ENCODE measurements at regions not wholly inside any gene's neighbourhood (a gene's known extent, or its start where the extent isn't known, plus 50 kb on each side); places are given as distances from the start of the nearest gene placed in this dataset.

DNA sequence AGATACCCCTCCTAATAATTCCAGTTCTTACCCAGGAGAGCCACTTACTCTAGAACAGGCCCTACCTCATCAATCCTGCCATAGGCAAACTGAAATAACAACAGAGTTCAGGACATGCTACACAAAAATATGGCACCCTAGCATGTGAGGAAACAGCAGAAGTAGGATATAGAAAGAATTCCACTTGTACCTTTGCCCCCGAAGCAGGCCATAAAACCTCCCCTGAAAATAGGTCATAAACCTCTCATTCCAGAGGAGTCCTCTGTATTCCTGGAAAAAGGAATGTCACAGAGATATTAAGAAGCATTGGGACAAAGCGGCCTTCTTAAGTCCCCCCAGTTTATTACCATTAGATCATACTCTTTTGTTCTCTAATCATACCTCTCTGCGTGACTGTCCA is 504.3 kb upstream of the MARCKS start:
- TF ChIP-seq, protein P1, sequence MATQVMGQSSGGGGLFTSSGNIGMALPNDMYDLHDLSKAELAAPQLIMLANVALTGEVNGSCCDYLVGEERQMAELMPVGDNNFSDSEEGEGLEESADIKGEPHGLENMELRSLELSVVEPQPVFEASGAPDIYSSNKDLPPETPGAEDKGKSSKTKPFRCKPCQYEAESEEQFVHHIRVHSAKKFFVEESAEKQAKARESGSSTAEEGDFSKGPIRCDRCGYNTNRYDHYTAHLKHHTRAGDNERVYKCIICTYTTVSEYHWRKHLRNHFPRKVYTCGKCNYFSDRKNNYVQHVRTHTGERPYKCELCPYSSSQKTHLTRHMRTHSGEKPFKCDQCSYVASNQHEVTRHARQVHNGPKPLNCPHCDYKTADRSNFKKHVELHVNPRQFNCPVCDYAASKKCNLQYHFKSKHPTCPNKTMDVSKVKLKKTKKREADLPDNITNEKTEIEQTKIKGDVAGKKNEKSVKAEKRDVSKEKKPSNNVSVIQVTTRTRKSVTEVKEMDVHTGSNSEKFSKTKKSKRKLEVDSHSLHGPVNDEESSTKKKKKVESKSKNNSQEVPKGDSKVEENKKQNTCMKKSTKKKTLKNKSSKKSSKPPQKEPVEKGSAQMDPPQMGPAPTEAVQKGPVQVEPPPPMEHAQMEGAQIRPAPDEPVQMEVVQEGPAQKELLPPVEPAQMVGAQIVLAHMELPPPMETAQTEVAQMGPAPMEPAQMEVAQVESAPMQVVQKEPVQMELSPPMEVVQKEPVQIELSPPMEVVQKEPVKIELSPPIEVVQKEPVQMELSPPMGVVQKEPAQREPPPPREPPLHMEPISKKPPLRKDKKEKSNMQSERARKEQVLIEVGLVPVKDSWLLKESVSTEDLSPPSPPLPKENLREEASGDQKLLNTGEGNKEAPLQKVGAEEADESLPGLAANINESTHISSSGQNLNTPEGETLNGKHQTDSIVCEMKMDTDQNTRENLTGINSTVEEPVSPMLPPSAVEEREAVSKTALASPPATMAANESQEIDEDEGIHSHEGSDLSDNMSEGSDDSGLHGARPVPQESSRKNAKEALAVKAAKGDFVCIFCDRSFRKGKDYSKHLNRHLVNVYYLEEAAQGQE (IDR thresholded peaks at IDR 0.05; ENCODE audit: insufficient read depth in 1 of 2, low read depth in 2 of 2, low read length in 2 of 2) = no peak
- TF ChIP-seq SIN3A (IDR thresholded peaks at IDR 0.05; ENCODE audit: borderline replicate concordance, insufficient read depth, low read length) (no peak), FOXP2 (optimal IDR thresholded peaks at IDR 0.05; ENCODE audit: borderline replicate concordance, extremely low read depth, extremely low read length, insufficient read depth) (no peak), POLR2AphosphoS5 (IDR thresholded peaks at IDR 0.05; ENCODE audit: low read depth, low read length) (no peak), TAF1 (IDR thresholded peaks at IDR 0.05; ENCODE audit: borderline replicate concordance, insufficient read depth, low read length) (no peak)

DNA sequence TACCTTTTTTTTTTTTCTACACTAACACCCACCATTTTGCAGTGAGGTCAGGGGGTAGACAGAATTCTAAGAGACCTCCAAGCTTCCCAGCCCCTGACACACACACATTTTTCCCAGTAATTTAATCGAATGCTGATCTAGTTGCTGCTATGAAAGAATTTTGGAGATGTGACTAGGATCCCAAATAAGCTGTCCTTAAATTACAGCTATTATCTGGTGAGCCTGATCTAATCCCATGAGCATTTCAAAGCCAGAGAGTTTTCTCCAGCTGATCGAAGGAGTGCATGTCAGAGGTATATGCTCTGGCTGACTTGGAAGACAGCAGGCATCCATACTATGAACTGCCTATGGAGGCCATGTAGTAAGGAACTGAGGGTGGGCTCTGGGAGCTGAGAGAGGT is 503.8 kb upstream of the MARCKS start:
- TF ChIP-seq FOXP2 (optimal IDR thresholded peaks at IDR 0.05; ENCODE audit: borderline replicate concordance, extremely low read depth, extremely low read length, insufficient read depth) = no peak
- TF ChIP-seq TAF1 (IDR thresholded peaks at IDR 0.05; ENCODE audit: borderline replicate concordance, insufficient read depth, low read length) = no peak
- TF ChIP-seq POLR2AphosphoS5 (IDR thresholded peaks at IDR 0.05; ENCODE audit: low read depth, low read length) = no peak
- TF ChIP-seq SIN3A (IDR thresholded peaks at IDR 0.05; ENCODE audit: borderline replicate concordance, insufficient read depth, low read length) = no peak
- TF ChIP-seq, protein P1 (IDR thresholded peaks at IDR 0.05; ENCODE audit: insufficient read depth in 1 of 2, low read depth in 2 of 2, low read length in 2 of 2) = no peak

DNA sequence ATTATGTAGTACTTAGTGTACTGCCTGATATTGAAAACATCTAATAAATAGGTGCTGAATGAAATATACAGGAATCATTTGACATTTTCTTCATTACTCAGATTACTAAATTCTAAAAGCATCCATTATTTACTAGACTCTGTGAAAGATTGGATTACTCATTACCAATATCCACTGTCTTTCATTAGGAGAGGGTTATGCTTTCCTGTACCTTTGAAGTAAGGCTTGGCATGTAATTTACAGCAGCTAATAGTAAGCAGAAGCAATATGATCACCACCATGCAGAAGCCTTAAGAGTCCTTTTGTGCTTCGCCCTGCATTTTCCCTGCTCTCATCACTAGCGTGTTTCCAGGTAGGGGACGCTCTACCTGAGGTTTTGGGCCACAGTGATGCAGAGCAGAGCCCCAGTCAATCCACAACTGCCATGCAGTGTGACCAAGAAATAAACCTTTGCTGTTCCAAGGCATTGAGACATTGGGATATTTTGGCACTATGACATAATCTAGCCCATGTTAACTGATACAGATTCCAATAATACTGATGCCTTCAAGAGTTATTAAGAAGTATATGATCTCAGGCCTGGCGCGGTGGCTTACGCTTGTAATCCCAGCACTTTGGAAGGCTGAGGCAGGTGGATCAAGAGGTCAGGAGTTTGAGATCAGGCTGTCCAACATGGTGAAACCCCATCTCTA is 502.8 kb upstream of the MARCKS start:
- no peak for TF ChIP-seq TAF1 (IDR thresholded peaks at IDR 0.05; ENCODE audit: borderline replicate concordance, insufficient read depth, low read length)
- TF ChIP-seq, protein P1 (IDR thresholded peaks at IDR 0.05; ENCODE audit: insufficient read depth in 1 of 2, low read depth in 2 of 2, low read length in 2 of 2) = no peak
- TF ChIP-seq POLR2AphosphoS5 (IDR thresholded peaks at IDR 0.05; ENCODE audit: low read depth, low read length) = no peak
- TF ChIP-seq FOXP2 (optimal IDR thresholded peaks at IDR 0.05; ENCODE audit: borderline replicate concordance, extremely low read depth, extremely low read length, insufficient read depth) = no peak
- TF ChIP-seq SIN3A (IDR thresholded peaks at IDR 0.05; ENCODE audit: borderline replicate concordance, insufficient read depth, low read length) = no peak

DNA sequence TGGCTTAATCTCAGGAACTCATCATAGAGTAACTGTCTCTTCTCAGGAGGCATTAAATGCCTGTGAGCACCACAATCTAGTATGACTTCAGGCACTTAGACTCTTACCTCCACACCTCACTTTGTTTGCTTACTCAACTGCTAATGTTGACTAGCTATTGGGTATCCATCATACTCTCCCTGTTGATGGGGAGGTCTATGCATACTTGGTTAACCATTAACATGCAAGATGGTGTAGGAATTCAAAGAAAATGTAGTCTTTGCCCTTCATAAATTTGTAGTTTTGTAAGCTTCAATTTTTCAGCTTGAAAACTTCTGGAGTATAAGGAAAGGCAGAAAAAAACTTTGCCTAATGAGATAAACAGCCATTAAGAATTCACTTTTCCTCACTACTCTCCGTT is 501.0 kb upstream of the MARCKS start:
- TF ChIP-seq POLR2AphosphoS5 (IDR thresholded peaks at IDR 0.05; ENCODE audit: low read depth, low read length) (no peak), FOXP2 (optimal IDR thresholded peaks at IDR 0.05; ENCODE audit: borderline replicate concordance, extremely low read depth, extremely low read length, insufficient read depth) (no peak), SIN3A (IDR thresholded peaks at IDR 0.05; ENCODE audit: borderline replicate concordance, insufficient read depth, low read length) (no peak), TAF1 (IDR thresholded peaks at IDR 0.05; ENCODE audit: borderline replicate concordance, insufficient read depth, low read length) (no peak)
- TF ChIP-seq, protein P1 (IDR thresholded peaks at IDR 0.05; ENCODE audit: insufficient read depth in 1 of 2, low read depth in 2 of 2, low read length in 2 of 2) = no peak
